OCI-LY3 (cell line): ENCODE measurements at regions not wholly inside any gene's neighbourhood (a gene's known extent, or its start where the extent isn't known, plus 50 kb on each side); places are given as distances from the start of the nearest gene placed in this dataset.

ENCODE experiments used
- H2AFZ ChIP-seq: fragments of 200-600, 300-600 bp; shearing (Covaris generic); 2 replicates; pipeline ENCODE4 v1.6.0; 2014; ENCODE audit warnings: antibody characterized with exemption, low read depth, low read length
- H3K27ac ChIP-seq: fragments of 200-600, 300-600 bp; sonication (generic); 2 replicates; pipeline ENCODE4 v1.5.1; 2014; ENCODE audit warnings: mild to moderate bottlenecking, low read length, moderate library complexity, mixed read lengths
- H3K27me3 ChIP-seq: fragments of 200-600, 300-600 bp; sonication (generic); 2 replicates; pipeline ENCODE4 v1.6.1; 2014; ENCODE audit warnings: low read depth, low read length, mixed read lengths
- H3K36me3 ChIP-seq: fragments of 200-600, 300-600 bp; sonication (generic); replicated peaks from 2 replicates; pipeline ENCODE3; 2014; ENCODE audit warnings: low read depth, low read length, mixed read lengths
- H3K4me1 ChIP-seq: fragments of 300-600, 200-600 bp; sonication (generic); 2 replicates; pipeline ENCODE4 v1.6.1; 2014; ENCODE audit warnings: low read length, mixed read lengths
- H3K4me2 ChIP-seq: fragments of 200-600, 300-600 bp; sonication (generic); 2 replicates; pipeline ENCODE4 v1.6.1; 2014; ENCODE audit warnings: low read length, mixed read lengths
- H3K4me3 ChIP-seq: fragments of 300-600, 200-600 bp; sonication (generic); 2 replicates; pipeline ENCODE4 v1.5.1; 2014; ENCODE audit warnings: antibody characterized with exemption, mild to moderate bottlenecking, low read length, moderate library complexity
- H3K79me2 ChIP-seq: fragments of 300-600, 200-600 bp; shearing (Covaris generic); 2 replicates; pipeline ENCODE4 v1.6.1; 2014; ENCODE audit warnings: mild to moderate bottlenecking, low read length, mixed read lengths
- H3K9ac ChIP-seq: fragments of 300-600, 200-600 bp; shearing (Covaris generic); 2 replicates; pipeline ENCODE4 v1.6.0; 2014; ENCODE audit warnings: mild to moderate bottlenecking, low read length, moderate library complexity
- H3K9me3 ChIP-seq: fragments of 200-600, 300-600 bp; shearing (Covaris generic); 2 replicates; pipeline ENCODE4 v1.6.1; 2014; ENCODE audit warnings: low read length, mixed read lengths; ENCODE audit not compliant: insufficient read depth
- H4K20me1 ChIP-seq: fragments of 200-600, 300-600 bp; sonication (generic); 2 replicates; pipeline ENCODE4 v1.6.1; 2016; ENCODE audit warnings: low read length, mixed read lengths; ENCODE audit not compliant: insufficient read depth
- EZH2phosphoT487 ChIP-seq: fragments of 200-600 bp; shearing (Covaris generic); IDR thresholded peaks from 2 replicates; pipeline ENCODE4 v1.6.1; 2018; ENCODE audit warnings: antibody characterized with exemption, mixed run types, low read depth
- TF ChIP-seq, protein P1 (sequence below): fragments of 200-600, 300-600 bp; sonication (generic); IDR thresholded peaks from 2 replicates; pipeline ENCODE4 v1.5.1; 2014; ENCODE audit warnings: antibody characterized with exemption, low read length, low read depth

GRCh38 chr19:28066988-28067387 lies 1146.0 kb downstream of the UQCRFS1 start:
- Histone ChIP-seq H3K79me2 (no peaks in the 10 kb centered on the region), H3K27ac (no peak overlapping the region), H3K4me1 (peaks cover 48% of the 10 kb centered on the region), H3K4me3 (no peak overlapping the region), H3K9ac (no peak overlapping the region), H2AFZ (no peak overlapping the region), H4K20me1 (no peaks in the 10 kb centered on the region), H3K9me3 (peaks cover 5% of the 10 kb centered on the region; the same call in 1 of the 2 replicates), H3K4me2 (no peak overlapping the region), H3K36me3 (no peaks in the 10 kb centered on the region), H3K27me3 (no peaks in the 10 kb centered on the region)
- TF ChIP-seq, protein P1, sequence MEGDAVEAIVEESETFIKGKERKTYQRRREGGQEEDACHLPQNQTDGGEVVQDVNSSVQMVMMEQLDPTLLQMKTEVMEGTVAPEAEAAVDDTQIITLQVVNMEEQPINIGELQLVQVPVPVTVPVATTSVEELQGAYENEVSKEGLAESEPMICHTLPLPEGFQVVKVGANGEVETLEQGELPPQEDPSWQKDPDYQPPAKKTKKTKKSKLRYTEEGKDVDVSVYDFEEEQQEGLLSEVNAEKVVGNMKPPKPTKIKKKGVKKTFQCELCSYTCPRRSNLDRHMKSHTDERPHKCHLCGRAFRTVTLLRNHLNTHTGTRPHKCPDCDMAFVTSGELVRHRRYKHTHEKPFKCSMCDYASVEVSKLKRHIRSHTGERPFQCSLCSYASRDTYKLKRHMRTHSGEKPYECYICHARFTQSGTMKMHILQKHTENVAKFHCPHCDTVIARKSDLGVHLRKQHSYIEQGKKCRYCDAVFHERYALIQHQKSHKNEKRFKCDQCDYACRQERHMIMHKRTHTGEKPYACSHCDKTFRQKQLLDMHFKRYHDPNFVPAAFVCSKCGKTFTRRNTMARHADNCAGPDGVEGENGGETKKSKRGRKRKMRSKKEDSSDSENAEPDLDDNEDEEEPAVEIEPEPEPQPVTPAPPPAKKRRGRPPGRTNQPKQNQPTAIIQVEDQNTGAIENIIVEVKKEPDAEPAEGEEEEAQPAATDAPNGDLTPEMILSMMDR, result no peak
- TF ChIP-seq EZH2phosphoT487, result no peak

DNA sequence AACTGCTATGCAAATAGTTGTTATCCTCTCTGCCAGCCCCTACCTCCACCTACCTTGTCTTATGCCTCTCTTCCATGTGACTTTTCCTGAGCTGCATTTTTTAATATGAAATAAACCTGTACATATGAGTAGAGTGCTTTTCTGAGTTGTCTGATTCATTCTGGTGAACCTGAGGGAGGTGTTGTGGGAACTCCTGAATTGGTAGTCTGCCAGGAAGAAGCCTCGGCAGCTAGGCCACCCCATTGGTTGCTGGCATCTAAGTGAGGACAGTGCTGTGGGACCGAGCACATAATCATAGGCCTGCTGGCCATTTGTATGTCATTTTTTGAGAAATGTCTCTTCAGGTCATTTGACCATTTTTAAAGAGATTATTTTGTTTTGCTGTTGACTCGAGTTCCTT lies 1146.8 kb downstream of the UQCRFS1 start:
- no peak overlapping the region for H3K4me2 ChIP-seq
- H3K79me2 ChIP-seq, result no peaks in the 10 kb centered on the region
- no peaks in the 10 kb centered on the region for H3K36me3 ChIP-seq
- no peak overlapping the region for H3K9ac ChIP-seq
- H3K4me3 ChIP-seq, result no peak overlapping the region
- peaks cover 5% of the 10 kb centered on the region; the same call in 1 of the 2 replicates for H3K9me3 ChIP-seq
- H3K4me1 ChIP-seq, result peaks cover 45% of the 10 kb centered on the region
- TF ChIP-seq, protein P1, result no peak
- TF ChIP-seq EZH2phosphoT487, result no peak
- H4K20me1 ChIP-seq, result no peaks in the 10 kb centered on the region
- no peaks in the 10 kb centered on the region for H3K27me3 ChIP-seq
- H2AFZ ChIP-seq, result no peak overlapping the region
- H3K27ac ChIP-seq, result no peak overlapping the region

GRCh38 chr19:28065026-28065425 lies 1147.9 kb downstream of the UQCRFS1 start:
- H4K20me1 ChIP-seq, result no peaks in the 10 kb centered on the region
- no peaks in the 10 kb centered on the region for H3K36me3 ChIP-seq
- H3K79me2 ChIP-seq, result no peaks in the 10 kb centered on the region
- no peak overlapping the region for H3K4me2 ChIP-seq
- H3K27me3 ChIP-seq, result no peaks in the 10 kb centered on the region
- H3K4me1 ChIP-seq, result peaks cover 34% of the 10 kb centered on the region
- H2AFZ ChIP-seq, result no peak overlapping the region
- TF ChIP-seq, protein P1, result no peak
- TF ChIP-seq EZH2phosphoT487, result no peak
- H3K27ac ChIP-seq, result no peak overlapping the region
- H3K9ac ChIP-seq, result no peak overlapping the region
- no peak overlapping the region for H3K4me3 ChIP-seq
- peaks cover 5% of the 10 kb centered on the region; the same call in 1 of the 2 replicates for H3K9me3 ChIP-seq

GRCh38 chr19:28063702-28064101 lies 1149.2 kb downstream of the UQCRFS1 start:
- H3K27ac ChIP-seq, result no peak overlapping the region
- H3K9ac ChIP-seq, result no peak overlapping the region
- no peak overlapping the region for H3K4me2 ChIP-seq
- H4K20me1 ChIP-seq, result no peaks in the 10 kb centered on the region
- H3K4me1 ChIP-seq, result peaks cover 28% of the 10 kb centered on the region
- no peak for TF ChIP-seq EZH2phosphoT487
- TF ChIP-seq, protein P1, result no peak
- H2AFZ ChIP-seq, result no peak overlapping the region
- H3K79me2 ChIP-seq, result no peaks in the 10 kb centered on the region
- H3K27me3 ChIP-seq, result no peaks in the 10 kb centered on the region
- peaks cover 2% of the 10 kb centered on the region; the same call in 1 of the 2 replicates for H3K9me3 ChIP-seq
- no peaks in the 10 kb centered on the region for H3K36me3 ChIP-seq
- no peak overlapping the region for H3K4me3 ChIP-seq
